IMR-90 (cell line): ENCODE measurements at regions not wholly inside any gene's neighbourhood (a gene's known extent, or its start where the extent isn't known, plus 50 kb on each side); places are given as distances from the start of the nearest gene placed in this dataset.

ENCODE experiments used
- CHD1 ChIP-seq: IDR thresholded peaks from 2 replicates; pipeline ENCODE4 v1.6.1; 2012; ENCODE audit warnings: low read depth, low read length, improper control_type of control experiment
- CTCF ChIP-seq: conservative IDR thresholded peaks from 2 replicates; pipeline ENCODE4 v1.5.1; 2012; ENCODE audit warnings: mild to moderate bottlenecking, low read depth, low read length, improper control_type of control experiment
- ELK1 ChIP-seq: fragments of 150-350 bp; IDR thresholded peaks from 2 replicates; pipeline ENCODE4 v1.6.1; 2016; ENCODE audit warnings: low read depth, mild to moderate bottlenecking, low read length, moderate library complexity, borderline replicate concordance
- POLR2A ChIP-seq: IDR thresholded peaks from 2 replicates; pipeline ENCODE4 v1.6.1; 2012; ENCODE audit warnings: mild to moderate bottlenecking, low read depth, low read length
- RAD21 ChIP-seq: IDR thresholded peaks from 2 replicates; pipeline ENCODE4 v1.6.1; 2012; ENCODE audit warnings: low read length, improper control_type of control experiment
- USF2 ChIP-seq: fragments of 150-350 bp; IDR thresholded peaks from 2 replicates; pipeline ENCODE4 v1.6.1; 2017; ENCODE audit warnings: mild to moderate bottlenecking, antibody characterized with exemption, low read length, low read depth

GRCh38 chr4:14272206-14272605 is 644.7 kb upstream of the BOD1L1 start:
- TF ChIP-seq POLR2A (no peak), ELK1 (no peak), CTCF (no peak), RAD21 (no peak), USF2 (no peak), CHD1 (no peak)
